Stimulated activated CD4-positive, alpha-beta T cell treated with anti-CD3 and anti-CD28 coated beads, Interleukin-4, amount 100 ng/mL, for 1 hour (primary cell): ENCODE measurements at regions not wholly inside any gene's neighbourhood (a gene's known extent, or its start where the extent isn't known, plus 50 kb on each side); places are given as distances from the start of the nearest gene placed in this dataset.
A peak's percentile ranks its signal among the peaks of the same experiment; 100 is the strongest.
"Not testable (repeated sequence)": the region's sequence is repeated elsewhere in the genome, so short reads cannot be mapped to it uniquely, and the experiment has no call there.

Experiments
- DNase-seq: peaks from one replicate; pipeline ENCODE4 v3.0.0-alpha.2; 2020

DNA sequence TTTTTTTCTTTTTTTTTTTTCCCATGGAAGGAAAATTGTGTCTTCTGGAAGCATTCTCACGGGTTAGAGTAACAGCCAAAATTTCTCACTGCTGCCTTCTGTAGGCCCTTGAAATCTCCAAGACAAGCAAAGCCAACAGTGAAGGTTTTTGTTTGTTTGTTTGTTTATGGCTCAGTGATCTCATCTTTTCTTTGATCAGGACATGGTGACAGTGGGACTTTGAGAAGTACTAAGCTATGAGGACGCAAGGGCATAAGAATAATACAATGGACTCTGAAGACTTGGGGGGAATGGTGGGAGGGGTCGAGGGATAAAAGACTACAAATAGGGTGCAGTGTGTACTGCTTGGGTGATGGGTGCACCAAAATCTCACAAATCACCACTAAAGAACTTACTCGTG is 419.4 kb downstream of the PTPRC start:
- no peak for DNase-seq

DNA sequence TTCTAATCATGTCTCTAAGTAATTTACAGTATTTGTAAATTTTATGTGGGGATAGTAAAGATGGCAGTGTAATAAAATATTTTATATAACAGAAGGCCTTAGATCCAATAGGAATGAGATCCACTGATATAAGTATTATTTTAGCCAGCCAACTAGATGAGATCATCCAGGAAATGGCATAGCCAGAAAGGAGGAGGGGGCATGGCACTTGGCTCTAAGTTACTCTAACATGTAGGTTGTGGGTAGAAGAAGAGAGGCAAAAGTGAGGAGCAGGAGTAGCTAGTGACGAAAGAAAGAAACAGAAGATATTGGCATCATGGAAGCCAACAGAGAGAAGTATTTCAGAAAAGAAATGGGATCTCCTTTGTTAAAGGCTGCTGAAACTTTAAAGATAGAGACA is 426.1 kb downstream of the PTPRC start:
- no peak for DNase-seq

DNA sequence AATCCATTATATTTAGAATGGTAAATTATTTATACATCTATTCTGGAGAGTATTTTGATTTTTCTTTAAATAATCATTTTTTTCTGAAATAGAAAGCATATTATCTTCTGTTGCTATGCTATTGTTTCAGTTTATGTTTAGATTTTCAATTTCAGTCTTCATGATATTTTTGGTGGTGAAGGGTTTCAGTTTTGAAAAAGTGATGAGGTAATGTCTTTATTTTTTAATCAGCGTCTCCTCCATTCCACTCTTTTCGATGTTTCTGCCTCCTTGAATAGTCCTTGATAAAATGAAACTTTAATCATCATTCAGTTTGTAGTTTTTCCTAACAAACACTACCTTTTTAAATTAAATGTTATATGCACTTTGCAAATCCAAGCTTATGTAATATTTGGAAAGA is 428.6 kb downstream of the PTPRC start:
- DNase-seq: no peak

DNA sequence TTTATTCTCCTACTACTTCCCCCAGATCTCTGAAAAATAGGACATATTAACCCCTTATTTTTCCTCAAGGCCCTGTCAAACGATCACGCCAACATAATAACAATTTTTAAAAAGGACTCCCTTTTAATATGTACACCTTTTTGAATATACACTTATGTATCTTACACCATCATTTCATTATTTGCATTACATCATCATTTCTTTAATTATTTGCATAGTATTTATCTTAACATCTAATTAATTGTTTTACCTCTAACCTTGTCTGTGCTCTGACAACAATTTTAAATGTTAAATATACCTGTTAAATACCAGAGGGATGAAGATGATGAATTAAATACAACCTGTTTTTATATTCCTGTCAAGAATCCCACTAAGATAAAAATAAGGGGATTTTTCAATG is 432.2 kb downstream of the PTPRC start:
- DNase-seq: no peak

DNA sequence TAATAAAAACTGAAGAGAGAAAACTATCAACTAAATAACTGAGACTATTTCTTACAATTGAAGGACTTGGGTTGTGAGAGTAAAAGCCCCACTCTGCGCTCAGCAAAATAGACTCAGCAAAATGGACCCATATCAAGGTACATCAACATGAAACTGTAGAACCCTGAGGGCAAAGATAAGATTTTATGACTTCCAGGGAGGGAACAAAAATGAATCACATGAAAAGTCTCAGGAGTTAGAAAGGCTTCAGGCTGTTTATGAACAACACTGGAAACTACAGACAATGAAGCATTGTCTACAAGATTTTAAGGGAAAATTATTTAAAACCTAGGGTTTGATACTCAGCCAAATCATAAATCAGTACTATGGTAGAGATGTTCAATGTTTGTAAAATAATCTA is 434.3 kb downstream of the PTPRC start:
- DNase-seq: no peak

DNA sequence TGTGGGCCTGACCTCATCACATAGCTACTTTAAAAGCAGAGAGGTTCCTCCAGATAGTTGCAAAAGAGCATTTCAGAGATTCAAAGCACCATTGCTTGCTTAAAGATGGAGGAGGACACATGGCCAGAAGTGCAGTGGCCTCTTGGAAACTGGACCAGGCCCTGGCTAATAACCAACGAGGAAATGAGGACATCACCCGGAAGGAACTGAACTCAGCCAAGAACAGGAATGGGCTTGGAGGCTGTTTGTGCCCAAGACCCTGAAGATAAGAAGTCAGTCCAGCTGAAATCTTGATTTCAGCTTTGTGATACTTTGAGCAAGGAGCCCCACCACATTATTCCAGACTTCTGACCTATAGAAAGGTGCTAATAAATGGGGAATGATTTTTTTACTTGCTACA is 437.0 kb downstream of the PTPRC start:
- no peak for DNase-seq

DNA sequence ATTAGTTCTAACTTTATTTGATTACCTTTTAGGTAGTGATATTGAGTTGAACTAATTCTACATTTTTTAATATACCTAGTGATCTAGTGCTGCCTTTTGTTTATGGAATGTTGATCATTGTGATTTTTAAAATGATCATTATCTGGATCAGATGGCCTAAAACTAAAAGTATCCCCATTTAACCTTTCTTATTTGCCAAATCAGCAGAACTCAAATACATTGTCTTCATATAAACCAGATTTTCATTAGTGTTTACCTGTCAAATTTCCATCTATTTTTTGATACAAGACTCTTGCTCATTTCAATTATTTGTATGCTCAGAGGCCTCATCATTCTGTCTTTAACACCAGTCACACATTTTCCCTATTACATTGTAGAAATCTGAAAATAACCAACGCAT is 441.2 kb downstream of the PTPRC start:
- DNase-seq: no peak

DNA sequence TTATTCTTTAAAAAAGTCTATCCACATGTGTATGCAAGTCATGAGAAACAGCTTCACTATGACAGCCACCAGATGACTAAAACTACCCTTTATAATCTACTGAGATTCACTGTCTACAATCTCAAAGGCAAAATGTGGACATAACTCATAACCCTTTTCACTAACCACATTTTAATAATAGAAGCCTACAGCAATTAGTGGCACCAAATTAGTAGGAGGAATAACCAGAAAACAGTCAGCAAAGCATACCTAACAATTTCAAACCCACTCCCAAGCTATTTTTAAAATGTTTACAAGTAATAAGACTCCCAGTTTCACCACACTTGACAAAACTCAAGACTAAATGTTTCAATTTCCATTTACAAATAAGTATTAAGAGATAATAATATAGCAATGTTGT is 442.9 kb downstream of the PTPRC start:
- no peak for DNase-seq

DNA sequence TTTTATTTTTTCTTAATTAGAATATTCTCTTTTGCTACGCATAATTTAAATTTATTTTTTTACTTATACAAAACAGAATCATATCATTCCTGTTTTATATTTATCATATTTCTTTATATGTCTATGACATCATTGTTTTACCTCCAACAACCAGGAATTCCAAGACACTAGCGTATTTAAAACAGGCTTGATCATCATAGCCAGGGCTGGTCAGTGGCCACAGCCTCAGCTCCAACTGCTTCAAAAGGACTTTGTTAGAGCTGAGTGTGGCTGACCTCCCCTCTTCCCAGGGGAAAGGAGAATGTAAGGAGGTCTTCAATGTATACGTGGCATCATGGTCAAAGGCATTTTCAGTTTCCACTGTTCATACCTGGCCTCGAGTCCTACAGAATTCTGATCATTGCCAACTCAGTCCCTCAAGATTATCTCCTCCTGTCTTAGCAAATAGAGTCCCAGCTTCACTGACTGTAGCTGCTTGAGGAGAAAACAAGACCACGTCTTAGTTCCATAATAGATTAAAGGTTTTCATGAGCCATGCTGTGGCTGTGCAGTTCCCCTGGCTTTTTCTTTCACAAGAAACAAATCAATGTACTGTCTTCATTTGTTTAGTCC is 444.0 kb downstream of the PTPRC start:
- no peak for DNase-seq

DNA sequence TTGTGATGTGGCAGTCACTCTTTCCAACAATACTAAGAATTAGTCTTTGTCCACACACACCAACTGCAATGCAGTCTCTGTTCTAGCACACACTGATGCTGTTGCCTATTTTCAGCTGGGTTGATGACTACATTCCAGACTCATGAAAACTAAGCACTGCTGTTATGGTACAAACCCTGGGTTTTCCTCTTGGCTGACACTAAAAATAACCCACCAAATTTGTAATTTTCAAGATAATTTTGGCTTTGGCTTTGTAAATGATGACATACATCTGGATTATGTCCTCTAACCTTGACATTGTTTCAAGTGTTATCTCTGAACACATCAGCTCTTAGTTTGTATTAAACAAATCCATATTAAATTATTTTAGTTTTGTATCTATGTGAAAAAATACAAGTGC is 444.8 kb downstream of the PTPRC start:
- DNase-seq: no peak

DNA sequence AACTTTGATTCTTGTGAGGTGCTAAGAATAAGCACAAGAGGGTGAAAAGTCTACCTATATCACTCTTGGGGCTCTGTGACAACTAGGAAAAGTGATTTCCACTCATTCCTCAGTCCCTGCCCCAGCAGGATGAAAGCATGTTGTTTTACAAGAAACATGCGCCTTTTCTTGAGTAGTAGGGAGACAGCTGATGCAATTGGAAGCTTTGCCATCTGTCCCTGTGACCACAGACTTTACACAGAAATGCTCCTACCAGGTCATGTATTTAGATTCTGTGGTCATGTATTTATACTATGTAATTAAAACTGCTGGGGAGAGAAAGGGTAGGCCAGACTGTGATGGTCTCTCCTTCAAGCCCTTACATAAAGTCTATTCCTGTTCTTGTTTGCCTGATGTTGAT is 445.5 kb downstream of the PTPRC start:
- no peak for DNase-seq

DNA sequence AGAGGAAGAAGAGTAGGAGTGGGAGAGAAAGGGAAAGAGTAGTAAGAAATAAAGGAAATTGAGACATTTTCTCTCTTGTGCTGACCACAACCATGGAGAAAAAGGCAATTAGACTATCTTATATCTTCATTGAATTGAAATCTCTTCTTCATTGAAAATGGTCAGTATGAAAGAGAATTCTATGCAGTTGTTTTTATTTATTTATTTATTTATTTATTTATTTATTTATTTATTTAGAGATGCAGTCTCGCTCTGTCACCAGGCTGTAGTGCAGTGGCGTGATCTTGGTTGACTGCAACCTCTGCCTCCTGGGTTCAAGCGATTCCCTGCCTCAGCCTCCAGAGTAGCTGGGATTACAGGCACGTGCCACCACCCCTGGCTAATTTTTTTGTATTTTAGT is 447.1 kb downstream of the PTPRC start:
- no peak for DNase-seq

DNA sequence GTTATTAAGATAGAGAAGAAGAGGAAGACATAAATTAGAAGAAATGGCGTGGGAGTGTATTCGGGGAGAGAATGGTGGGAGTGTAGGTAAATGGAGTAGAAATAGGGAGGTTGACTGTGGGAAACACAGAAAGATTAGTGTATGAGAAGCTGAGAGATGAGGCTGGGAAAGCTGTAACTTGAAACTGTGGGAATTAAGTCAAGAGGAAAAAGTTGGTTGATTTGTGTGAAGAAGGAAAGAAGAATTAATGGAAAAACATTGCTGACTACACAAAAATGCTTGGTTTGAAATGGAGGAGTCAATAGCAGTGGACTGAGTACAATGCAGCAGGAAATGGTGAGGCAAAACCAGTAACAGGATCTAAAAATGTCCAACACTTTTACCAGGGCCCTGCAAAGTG is 448.3 kb downstream of the PTPRC start:
- no peak for DNase-seq

DNA sequence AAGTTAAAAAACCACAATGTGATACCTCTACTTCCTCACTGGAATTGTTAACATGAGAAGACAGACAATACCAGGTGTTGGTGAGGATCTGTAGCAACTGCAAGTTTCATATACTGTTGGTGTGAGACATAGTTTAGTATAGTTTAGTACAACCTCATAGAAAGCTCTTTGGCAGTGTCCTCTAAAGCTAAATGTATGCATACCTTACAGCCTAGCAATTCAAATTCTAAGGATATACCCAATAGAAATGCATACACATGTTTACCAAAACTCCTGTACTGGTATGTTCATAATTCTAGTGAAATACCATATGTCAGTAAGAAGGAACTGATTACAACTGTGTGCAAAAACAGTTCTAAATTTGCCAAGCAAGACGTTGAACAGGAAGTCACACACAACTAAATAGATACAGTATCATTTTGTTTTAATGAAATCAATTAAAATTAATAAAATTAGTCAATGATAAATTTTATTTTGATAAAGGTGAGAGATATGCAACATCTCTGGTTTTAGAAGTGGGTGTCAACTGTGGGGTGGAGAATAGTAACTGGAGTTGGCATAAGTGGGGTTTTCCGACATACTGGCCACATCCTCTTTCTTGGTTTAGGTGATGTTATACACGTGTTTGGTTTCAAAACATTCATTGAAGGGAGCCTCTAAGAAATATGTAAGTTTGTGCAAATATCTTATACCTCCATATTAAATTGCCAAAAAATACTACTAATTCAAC is 450.7 kb downstream of the PTPRC start:
- no peak for DNase-seq

DNA sequence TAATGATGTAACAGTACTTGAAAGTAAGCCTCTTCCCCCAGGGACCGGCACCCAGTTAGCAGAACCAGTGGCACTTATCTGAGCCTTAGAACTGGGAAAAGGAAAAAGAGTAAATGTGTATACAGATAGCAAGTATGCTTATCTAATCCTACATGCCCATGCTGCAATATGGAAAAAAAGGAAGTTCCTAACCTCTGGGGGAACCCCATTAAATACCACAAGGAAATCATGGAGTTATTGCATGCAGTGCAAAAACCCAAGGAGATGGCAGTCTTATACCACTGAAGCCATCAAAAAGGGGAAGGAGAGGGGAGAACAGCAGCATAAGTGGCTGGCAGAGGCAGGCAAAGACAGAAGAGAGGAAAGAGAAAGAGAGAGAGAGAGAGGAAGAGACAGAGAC is 456.8 kb downstream of the PTPRC start:
- DNase-seq: not testable (repeated sequence)

DNA sequence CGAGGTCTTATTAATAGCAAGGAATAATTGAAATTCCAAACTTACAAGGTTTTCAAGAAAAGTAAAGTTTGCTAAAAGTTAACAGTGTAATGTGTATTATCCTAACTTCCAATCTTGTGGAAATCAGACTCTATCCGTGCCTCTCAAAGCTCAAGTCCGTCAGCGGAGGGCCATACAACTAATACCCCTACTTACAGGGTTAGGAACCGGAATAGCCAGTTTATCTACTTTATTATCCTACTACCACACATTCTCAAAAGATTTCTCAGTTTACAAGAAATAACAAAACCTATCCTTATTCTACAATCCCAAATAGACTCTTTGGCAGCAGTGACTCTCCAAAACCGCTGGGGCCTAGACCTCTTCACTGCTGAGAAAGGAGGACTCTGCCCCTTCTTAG is 457.8 kb downstream of the PTPRC start:
- DNase-seq: no peak

DNA sequence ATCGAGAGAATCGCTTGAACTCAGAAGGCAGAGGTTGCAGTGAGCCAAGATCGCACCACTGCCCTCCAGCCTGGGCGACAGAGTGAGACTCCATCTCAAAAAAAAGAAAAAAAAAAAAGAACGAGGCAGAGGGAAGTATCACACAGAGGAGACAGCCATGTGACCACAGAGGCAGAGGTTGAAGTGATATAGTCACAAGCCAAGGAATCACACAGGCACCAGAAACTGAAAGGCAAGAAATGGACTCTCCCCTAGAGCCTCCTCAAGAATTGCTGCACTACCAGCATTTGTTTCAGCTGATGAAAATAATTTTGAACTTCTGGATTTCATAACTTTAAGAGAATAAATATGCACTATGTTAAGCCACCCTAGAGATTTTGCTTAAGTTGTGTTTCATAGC is 459.6 kb downstream of the PTPRC start:
- DNase-seq: no peak

DNA sequence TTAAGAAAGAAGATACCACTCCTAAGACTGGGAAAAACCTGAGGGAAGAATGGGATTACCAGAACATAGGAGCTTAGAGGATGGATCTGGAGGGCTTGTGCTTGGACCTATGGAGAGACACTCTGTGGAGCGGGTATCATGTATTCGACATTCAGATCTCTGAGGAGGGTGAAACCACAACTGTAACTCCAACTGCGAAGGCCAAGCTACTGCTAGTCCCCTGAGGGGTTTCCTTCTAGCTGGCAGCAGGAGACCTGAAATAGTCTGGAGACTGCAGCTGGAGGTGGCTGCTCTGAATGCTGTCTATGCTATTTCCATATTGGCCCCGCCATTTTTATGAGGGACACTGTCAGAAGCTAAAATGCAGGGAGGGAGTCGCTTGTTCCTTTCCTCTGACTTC is 462.3 kb downstream of the PTPRC start:
- no peak for DNase-seq

DNA sequence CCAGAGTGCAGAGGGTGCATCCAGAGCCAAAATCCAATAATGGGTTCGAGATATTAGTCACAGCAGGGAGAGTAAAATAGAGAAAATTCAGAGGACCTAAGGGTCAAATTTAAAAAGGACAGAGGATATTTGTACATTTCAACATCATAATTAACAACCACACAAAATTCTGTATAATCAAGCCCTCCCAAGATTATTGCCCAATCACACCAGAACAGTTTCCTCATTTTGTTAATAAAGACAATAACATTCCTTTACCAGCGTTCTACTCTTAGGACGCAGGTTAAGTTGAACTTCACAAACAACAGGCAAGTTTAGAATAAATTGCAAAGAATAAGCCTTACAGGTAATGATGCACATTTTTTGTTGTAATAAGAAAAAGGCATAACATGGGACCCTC is 462.8 kb downstream of the PTPRC start:
- no peak for DNase-seq

DNA sequence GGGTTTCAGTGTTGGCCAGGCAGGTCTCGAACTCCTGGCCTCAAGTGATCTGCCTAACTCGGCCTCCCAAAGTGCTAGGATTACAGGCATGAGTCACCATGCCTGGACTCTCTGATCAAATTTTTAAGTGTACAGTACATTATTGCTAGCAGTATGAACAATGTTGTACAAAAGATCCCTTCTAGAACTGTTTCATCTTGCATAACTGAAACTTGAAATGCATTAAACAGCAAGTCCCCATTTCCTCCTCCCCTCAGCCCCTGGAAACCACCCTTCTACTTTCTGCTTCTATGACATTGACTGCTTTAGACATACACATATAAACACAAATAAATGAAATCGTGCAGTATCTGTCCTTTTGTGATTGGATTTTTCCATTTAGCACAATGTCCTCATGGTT is 463.4 kb downstream of the PTPRC start:
- no peak for DNase-seq

DNA sequence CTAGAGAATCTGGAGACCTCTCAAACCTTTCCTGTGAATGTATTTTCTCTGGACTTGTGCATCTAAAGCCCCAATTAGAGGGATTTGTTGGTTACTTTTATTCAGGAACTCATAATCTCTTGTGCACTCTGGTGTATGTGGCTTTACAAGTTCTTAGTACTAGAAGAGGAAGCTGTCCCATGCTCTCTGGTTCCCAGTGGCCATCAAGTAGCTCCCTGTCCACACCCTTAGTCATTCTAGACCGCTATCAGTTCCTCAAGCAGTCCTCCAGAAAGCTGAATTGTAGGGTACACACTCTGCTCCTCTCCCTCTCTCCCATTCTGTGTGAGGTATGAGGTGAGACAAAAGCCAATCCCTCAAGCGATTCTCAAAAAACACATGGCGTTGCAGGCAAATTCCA is 470.3 kb downstream of the PTPRC start:
- no peak for DNase-seq

DNA sequence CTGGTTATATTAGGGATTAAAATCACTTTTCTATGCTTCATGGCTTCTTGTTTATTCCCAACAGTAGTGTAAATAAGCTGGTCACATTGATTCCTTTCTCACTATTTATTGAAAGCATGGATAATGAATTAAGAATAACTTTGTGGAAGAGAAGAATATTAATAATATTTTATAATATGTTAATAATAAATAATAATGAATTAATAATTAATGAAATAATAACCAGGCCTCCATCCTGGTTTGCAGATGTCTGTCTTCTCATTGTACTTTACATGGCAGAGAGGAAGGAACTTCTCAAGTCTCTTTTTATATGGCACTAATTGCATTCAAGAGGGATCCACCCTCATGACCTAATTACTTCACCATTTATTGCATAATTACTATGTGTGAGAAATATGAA is 473.5 kb downstream of the PTPRC start:
- DNase-seq: no peak

DNA sequence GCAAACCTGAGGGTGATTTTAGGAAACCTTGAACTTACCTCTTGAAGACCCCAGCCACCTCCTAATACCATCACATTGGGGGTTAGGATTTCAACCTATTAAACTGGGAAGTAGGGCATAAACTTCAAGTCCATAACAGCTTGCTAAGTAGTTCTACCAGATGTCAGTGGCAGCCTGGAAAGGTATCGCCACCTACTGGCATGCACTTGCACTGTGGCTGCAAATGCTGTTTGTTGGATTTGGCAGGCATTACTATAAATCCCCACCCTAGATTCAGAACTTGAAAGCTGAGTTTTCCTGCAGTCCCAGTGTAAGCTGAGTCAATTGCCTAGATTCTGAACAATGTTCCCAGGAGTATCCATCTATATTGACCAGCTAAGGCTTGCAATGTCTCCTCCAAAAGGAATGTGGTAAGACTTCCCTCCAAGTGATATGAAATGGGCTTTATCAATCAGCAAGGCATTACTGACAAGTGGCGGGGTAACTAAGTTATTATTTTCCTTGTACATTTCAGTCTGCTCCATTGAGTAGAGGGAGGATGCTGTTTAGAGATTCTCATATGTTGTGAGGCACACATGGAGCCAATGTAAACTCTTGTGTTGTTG is 474.5 kb downstream of the PTPRC start:
- DNase-seq: peak; percentile 68

DNA sequence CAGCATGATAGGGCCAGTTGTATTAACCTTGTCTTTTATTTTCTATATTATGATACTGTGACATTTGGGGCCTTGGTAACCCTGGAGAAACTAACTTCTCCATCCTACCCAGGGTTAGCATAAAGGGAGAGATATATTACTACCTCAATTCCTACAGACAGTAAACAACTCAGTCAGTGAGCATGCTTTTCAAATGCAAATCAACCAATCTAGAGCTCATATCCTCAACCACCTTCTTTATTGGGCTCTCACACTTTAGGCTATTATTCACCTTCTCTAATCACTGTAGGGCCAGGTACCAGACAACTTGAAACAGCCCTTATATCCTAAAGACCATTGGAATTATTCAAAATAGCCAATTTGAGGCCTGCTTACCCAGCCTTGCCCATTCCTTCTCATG is 477.6 kb downstream of the PTPRC start:
- no peak for DNase-seq

DNA sequence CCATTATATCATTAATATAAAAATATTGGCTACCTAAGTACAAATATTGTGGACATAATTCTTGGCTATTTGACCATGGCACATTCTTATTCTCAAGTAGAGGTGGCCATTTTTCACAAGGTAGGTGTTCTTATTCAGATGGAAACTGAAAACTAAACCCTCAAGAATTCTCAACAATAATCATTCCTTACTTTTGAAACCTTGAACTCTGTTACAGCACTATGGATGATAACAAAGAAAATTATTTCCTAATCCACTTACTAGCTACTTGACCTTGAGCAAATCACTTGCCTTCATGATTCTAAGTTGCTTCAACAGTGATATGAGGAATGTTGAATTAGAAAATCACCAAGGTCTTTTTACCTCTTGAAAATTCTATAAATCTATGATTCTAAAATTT is 482.2 kb downstream of the PTPRC start:
- no peak for DNase-seq
